Trophoblast cell (in vitro differentiated cells and primary cell): ENCODE measurements at regions not wholly inside any gene's neighbourhood (a gene's known extent, or its start where the extent isn't known, plus 50 kb on each side); places are given as distances from the start of the nearest gene placed in this dataset.

Experiments used
- DNase-seq, 2 donors: peaks; one replicate each; pipeline ENCODE4 v3.0.0-alpha.2; 2016
- H2AFZ ChIP-seq: 2 replicates; pipeline ENCODE4 v1.6.1; 2013; ENCODE audit warnings: low read length, moderate library complexity, mild to moderate bottlenecking; ENCODE audit not compliant: insufficient read depth, poor library complexity
- H2AK5ac ChIP-seq: 2 replicates; pipeline ENCODE4 v1.6.1; 2013; ENCODE audit warnings: mild to moderate bottlenecking, low read length
- H2BK120ac ChIP-seq: 2 replicates; pipeline ENCODE4 v1.6.1; 2013; ENCODE audit warnings: low read length, mild to moderate bottlenecking, moderate library complexity; ENCODE audit not compliant: insufficient read depth, poor library complexity
- H2BK12ac ChIP-seq: 2 replicates; pipeline ENCODE4 v1.6.1; 2013; ENCODE audit warnings: mild to moderate bottlenecking, low read length, moderate library complexity
- H2BK5ac ChIP-seq: 2 replicates; pipeline ENCODE4 v1.6.1; 2013; ENCODE audit warnings: low read length, low read depth, moderate library complexity, mild to moderate bottlenecking; ENCODE audit not compliant: poor library complexity
- H3K14ac ChIP-seq: 2 replicates; pipeline ENCODE4 v1.6.1; 2013; ENCODE audit warnings: mild to moderate bottlenecking, low read length
- H3K18ac ChIP-seq: 2 replicates; pipeline ENCODE4 v1.6.1; 2013; ENCODE audit warnings: mild to moderate bottlenecking, low read length
- H3K23ac ChIP-seq: 2 replicates; pipeline ENCODE4 v1.6.1; 2013; ENCODE audit warnings: low read length
- H3K27ac ChIP-seq: 2 replicates; pipeline ENCODE4 v1.5.1; 2013; ENCODE audit warnings: low read depth, mild to moderate bottlenecking, inconsistent platforms, low read length, moderate library complexity
- H3K27me3 ChIP-seq: 2 replicates; pipeline ENCODE4 v1.6.1; 2013; ENCODE audit warnings: inconsistent platforms, mild to moderate bottlenecking, low read length, moderate library complexity; ENCODE audit not compliant: insufficient read depth
- H3K36me3 ChIP-seq, 2 experiments: 1 replicate in 1 of 2; 2 replicates in 1 of 2; pipeline ENCODE4 v1.6.1; 2013; ENCODE audit warnings: low read length in 2 of 2, mild to moderate bottlenecking in 2 of 2, moderate library complexity in 1 of 2; ENCODE audit not compliant: insufficient read depth in 2 of 2, control insufficient read depth in 1 of 2
- H3K4ac ChIP-seq: 2 replicates; pipeline ENCODE4 v1.6.1; 2013; ENCODE audit warnings: low read depth, mild to moderate bottlenecking, low read length, moderate library complexity
- H3K4me1 ChIP-seq, 2 experiments: 1 replicate in 1 of 2; 2 replicates in 1 of 2; pipeline ENCODE4 v1.6.1; 2013; ENCODE audit warnings: low read length in 2 of 2, mild to moderate bottlenecking in 2 of 2, moderate library complexity in 1 of 2; ENCODE audit not compliant: insufficient read depth in 2 of 2, control insufficient read depth in 1 of 2
- H3K4me2 ChIP-seq: 2 replicates; pipeline ENCODE4 v1.6.1; 2013; ENCODE audit warnings: inconsistent platforms, mild to moderate bottlenecking, low read length, moderate library complexity
- H3K4me3 ChIP-seq: 2 replicates; pipeline ENCODE4 v1.5.1; 2013; ENCODE audit warnings: mild to moderate bottlenecking, low read depth, low read length, inconsistent platforms
- H3K79me1 ChIP-seq: one replicate; pipeline ENCODE4 v1.6.1; 2013; ENCODE audit warnings: low read length
- H3K79me2 ChIP-seq: 2 replicates; pipeline ENCODE4 v1.6.1; 2013; ENCODE audit warnings: low read length, mild to moderate bottlenecking; ENCODE audit not compliant: control insufficient read depth, insufficient read depth, poor library complexity
- H3K9ac ChIP-seq: 2 replicates; pipeline ENCODE4 v1.6.1; 2013; ENCODE audit warnings: mild to moderate bottlenecking, low read length
- H3K9me3 ChIP-seq: 2 replicates; pipeline ENCODE4 v1.6.1; 2013; ENCODE audit warnings: low read depth, mild to moderate bottlenecking, control low read depth, inconsistent platforms, low read length; ENCODE audit not compliant: insufficient read depth
- H4K12ac ChIP-seq: 2 replicates; pipeline ENCODE4 v1.6.1; 2013; ENCODE audit warnings: low read depth, mild to moderate bottlenecking, low read length, moderate library complexity
- H4K8ac ChIP-seq: 2 replicates; pipeline ENCODE4 v1.6.1; 2013; ENCODE audit warnings: low read depth, mild to moderate bottlenecking, low read length, moderate library complexity
- H4K91ac ChIP-seq: one replicate; pipeline ENCODE4 v1.6.1; 2013; ENCODE audit warnings: low read depth, mild to moderate bottlenecking, low read length, moderate library complexity
- WGBS: extraction: QIAGEN DNeasy Blood & Tissue Kit; methylation state at CpG from one replicate; pipeline ENCODE4 v1.1.7; 2013; ENCODE audit warnings: missing lambda C conversion rate; ENCODE audit not compliant: insufficient read length, insufficient coverage; ENCODE audit errors: extremely low coverage; 5-methylcytosine and 5-hydroxymethylcytosine counted together

DNA sequence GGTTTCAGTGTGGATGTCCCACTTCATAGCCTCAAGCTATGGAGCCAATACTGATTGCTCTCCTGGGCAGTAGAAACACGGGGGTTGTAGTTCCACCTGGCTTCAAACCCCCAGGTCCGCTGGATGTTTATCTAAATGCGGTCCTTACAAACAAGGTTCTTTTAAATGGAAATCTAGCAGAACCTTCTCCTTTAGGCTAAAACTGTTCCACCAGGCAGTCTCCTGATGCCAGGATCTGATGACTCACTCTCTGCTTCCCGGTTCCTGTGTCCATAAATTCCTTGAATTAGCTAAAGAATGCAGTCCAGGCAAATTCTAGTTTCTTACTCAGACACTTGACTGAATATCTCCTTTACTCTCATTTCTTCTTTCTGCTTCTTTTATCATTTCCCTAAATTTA lies 108.4 kb upstream of the FAM3C start:
- no peaks in the 10 kb centered on the region for H3K27me3 ChIP-seq
- H3K14ac ChIP-seq = no peak overlapping the region
- no peak overlapping the region for H3K9ac ChIP-seq
- no peak overlapping the region for H3K18ac ChIP-seq
- WGBS = no CpG with 5 or more reads among the region's 4 CpGs
- no peak overlapping the region for H4K12ac ChIP-seq
- H3K36me3 ChIP-seq = peaks cover 2% of the 10 kb centered on the region in 2 experiments
- no peak overlapping the region for H2AFZ ChIP-seq
- H3K79me2 ChIP-seq = no peaks in the 10 kb centered on the region
- peaks cover 0 to 2% of the 10 kb centered on the region in 2 experiments for H3K4me1 ChIP-seq
- H4K91ac ChIP-seq = peak overlapping the region; percentile 55
- H3K4me2 ChIP-seq = no peak overlapping the region
- peak overlapping the region; percentile 46 for H2BK12ac ChIP-seq
- peak overlapping the region; percentile 91 for H3K27ac ChIP-seq
- peak overlapping the region; percentile 46 for H4K8ac ChIP-seq
- no peak overlapping the region for H2AK5ac ChIP-seq
- peak overlapping the region; percentile 67 for H2BK5ac ChIP-seq
- no peak overlapping the region for H3K4ac ChIP-seq
- H3K23ac ChIP-seq = no peak overlapping the region
- peaks cover 2% of the 10 kb centered on the region for H3K9me3 ChIP-seq
- H3K79me1 ChIP-seq = peaks cover 11% of the 10 kb centered on the region
- peak overlapping the region; percentile 36 for H2BK120ac ChIP-seq
- H3K4me3 ChIP-seq = no peak overlapping the region
- peak; percentile 69 to 91 for DNase-seq

DNA sequence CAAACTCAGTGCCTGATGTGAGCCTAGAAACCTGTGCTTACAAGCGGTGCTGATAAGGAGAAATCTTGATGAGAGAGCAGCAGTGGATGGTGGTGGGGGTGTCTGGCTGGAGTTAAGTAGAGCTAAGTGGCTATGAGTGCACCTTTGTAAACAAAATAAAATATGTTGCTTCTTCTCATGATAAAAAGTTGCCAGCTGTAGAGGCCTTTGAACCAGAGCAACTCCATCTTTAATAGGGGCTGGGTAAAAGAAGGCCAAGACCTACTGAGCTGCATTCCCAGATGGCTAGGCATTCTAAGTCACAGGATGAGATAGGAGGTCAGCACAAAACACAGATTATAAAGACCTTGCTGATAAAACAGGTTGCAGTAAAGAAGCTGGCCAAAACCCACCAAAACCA lies 107.6 kb upstream of the FAM3C start:
- no CpG with 5 or more reads among the region's 1 CpG for WGBS

GRCh38 chr7:121503039-121503438 lies 106.9 kb upstream of the FAM3C start:
- Histone ChIP-seq H2BK5ac (no peak overlapping the region), H3K9ac (no peak overlapping the region), H3K4ac (no peak overlapping the region), H3K79me2 (no peaks in the 10 kb centered on the region), H3K27ac (no peak overlapping the region), H3K79me1 (peaks cover 11% of the 10 kb centered on the region), H3K4me3 (no peak overlapping the region), H3K23ac (no peak overlapping the region), H3K36me3 (peaks cover 2% of the 10 kb centered on the region in 2 experiments), H3K4me2 (no peak overlapping the region), H3K18ac (no peak overlapping the region), H3K4me1 (peaks cover 0 to 2% of the 10 kb centered on the region in 2 experiments), H4K91ac (no peak overlapping the region), H4K8ac (no peak overlapping the region), H2AFZ (no peak overlapping the region), H3K14ac (no peak overlapping the region), H4K12ac (no peak overlapping the region), H3K9me3 (peaks cover 2% of the 10 kb centered on the region), H2BK12ac (no peak overlapping the region), H2BK120ac (no peak overlapping the region), H3K27me3 (no peaks in the 10 kb centered on the region), H2AK5ac (no peak overlapping the region)
- no peak for DNase-seq
- no CpG with 5 or more reads among the region's 4 CpGs for WGBS

More for the DNA sequence above, 107.6 kb upstream of the FAM3C start:
- Histone ChIP-seq H2AK5ac (peak overlapping the region; percentile 72), H4K8ac (no peak overlapping the region), H2AFZ (no peak overlapping the region), H3K14ac (peak overlapping the region; percentile 82), H3K18ac (peak overlapping the region; percentile 59), H3K4me3 (no peak overlapping the region), H3K27ac (peak overlapping the region; percentile 90), H2BK5ac (peak overlapping the region; percentile 61), H3K79me2 (no peaks in the 10 kb centered on the region), H4K91ac (peak overlapping the region; percentile 57), H3K23ac (no peak overlapping the region), H3K79me1 (peaks cover 11% of the 10 kb centered on the region), H3K4me2 (no peak overlapping the region), H3K4me1 (peaks cover 0 to 2% of the 10 kb centered on the region in 2 experiments), H2BK12ac (peak overlapping the region; percentile 96), H3K27me3 (no peaks in the 10 kb centered on the region), H4K12ac (no peak overlapping the region), H3K9ac (no peak overlapping the region), H2BK120ac (peak overlapping the region; percentile 92), H3K36me3 (peaks cover 2% of the 10 kb centered on the region in 2 experiments), H3K4ac (no peak overlapping the region), H3K9me3 (peaks cover 2% of the 10 kb centered on the region)
- DNase-seq = no peak

DNA sequence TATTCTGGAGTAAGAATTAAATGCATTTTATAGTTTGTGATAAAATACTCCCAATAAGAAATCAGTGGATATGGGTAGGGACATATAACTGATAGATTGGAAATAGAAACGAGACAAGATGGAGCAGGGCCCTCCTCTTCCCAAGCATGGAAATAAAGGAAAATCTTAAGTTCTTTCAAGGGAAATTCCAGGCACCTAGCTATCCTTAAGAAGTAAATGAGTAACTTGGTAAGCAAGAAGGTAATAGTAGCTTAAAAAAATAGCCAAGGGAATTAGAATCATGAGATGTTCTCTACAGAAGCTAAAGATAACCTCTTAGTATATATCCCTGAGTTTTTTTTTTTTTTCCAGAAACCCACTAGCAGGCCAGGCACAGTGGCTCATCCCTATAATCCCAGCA lies 105.5 kb upstream of the FAM3C start:
- DNase-seq = no peak
- Histone ChIP-seq H3K27me3 (no peaks in the 10 kb centered on the region), H3K4me1 (peaks cover 0 to 2% of the 10 kb centered on the region in 2 experiments), H3K4me3 (no peak overlapping the region), H3K4me2 (no peak overlapping the region), H4K91ac (no peak overlapping the region), H2AK5ac (no peak overlapping the region), H3K27ac (no peak overlapping the region), H3K36me3 (peaks cover 2% of the 10 kb centered on the region in 2 experiments), H2BK5ac (no peak overlapping the region), H3K18ac (no peak overlapping the region), H2BK120ac (no peak overlapping the region), H3K14ac (no peak overlapping the region), H2AFZ (no peak overlapping the region), H3K79me1 (peaks cover 11% of the 10 kb centered on the region), H3K4ac (no peak overlapping the region), H3K9me3 (no peaks in the 10 kb centered on the region), H2BK12ac (no peak overlapping the region), H3K9ac (no peak overlapping the region), H3K23ac (no peak overlapping the region), H4K12ac (no peak overlapping the region), H4K8ac (no peak overlapping the region), H3K79me2 (no peaks in the 10 kb centered on the region)
- no CpG with 5 or more reads among the region's 1 CpG for WGBS
